ENCODE measurements at regions not wholly inside any gene's neighbourhood (a gene's known extent, or its start where the extent isn't known, plus 50 kb on each side); places are given as distances from the start of the nearest gene placed in this dataset.

DNA sequence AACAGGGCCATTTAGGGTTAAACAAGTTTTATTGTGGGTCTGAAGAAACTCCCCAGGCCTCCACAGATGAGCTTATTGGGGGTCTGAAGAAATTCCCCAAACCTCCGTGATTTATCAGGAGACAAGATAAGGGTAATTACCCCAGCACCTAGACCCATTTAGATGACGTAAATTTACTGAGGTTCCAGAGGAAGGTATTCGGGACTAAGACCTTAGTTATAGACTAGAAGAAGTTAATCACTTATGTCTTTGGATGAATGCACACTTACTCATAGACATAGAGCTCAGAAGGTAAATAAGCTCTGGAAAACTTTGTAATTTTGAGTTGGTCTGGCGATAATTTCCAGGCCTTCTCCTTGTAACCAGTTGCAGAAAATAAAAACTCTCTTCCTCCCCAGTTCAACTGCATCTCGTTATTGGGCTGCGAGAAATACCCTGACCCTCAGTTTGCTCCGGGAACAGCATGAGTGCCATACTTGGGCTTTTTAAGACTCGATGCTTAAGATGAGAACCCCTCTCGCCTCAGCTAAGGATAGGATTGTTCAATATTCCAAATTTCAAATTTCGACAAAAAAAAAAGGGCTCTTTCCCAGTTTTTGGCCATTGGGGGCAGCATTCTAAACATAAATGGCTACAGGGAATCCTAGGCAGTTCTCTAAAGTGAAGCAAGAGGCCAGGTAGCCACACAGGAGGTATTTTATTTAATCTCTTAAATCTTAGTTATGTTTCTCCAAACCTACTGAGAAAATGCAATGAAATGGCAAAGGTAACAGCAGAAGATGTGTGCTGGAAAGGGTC lies 74.7 kb upstream of the PFKP start:
- POLR2A ChIA-PET: no interaction called here
- Mint-ChIP-seq H3K27me3 (peaks cover 11% of the 10 kb centered on the region), H3K9me3 (peaks cover 5% of the 10 kb centered on the region), H3K36me3 (ENCODE audit: low read depth) (no peaks in the 10 kb centered on the region), H3K27ac (no peak overlapping the region), H3K4me3 (no peak overlapping the region), H3K4me1 (no peaks in the 10 kb centered on the region)
- DNase-seq: no peak
- CTCF ChIA-PET: no interaction called here

DNA sequence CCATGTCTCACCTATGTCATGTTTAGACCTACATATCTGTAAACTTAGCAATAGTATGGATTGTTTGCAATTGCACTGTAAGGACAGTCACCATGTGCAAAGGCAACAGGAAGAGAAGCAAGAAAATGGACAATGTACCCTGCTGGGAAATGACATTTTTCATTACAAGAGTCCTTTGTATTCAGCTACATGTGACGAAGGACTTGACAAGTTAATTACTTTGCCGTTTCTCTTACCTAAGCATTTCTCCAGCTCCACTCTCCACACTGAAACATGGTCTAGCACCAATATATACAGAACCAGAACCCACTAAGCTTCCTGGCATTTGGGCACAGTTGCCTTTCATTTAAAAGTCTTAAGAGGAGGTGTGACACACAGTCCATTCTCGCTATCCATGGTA lies 76.6 kb upstream of the PFKP start:
- Mint-ChIP-seq H3K27me3 (peaks cover 20% of the 10 kb centered on the region), H3K27ac (no peak overlapping the region), H3K4me3 (no peak overlapping the region), H3K36me3 (ENCODE audit: low read depth) (no peaks in the 10 kb centered on the region), H3K4me1 (peaks cover 4% of the 10 kb centered on the region), H3K9me3 (peaks cover 5% of the 10 kb centered on the region)
- ChIA-PET CTCF (interaction anchor here (1.1 kb wide), 1 partner anchor 10 kb away, joined by 3 read pairs; no protein-coding TSS in a partner anchor), POLR2A (no interaction called here)
- DNase-seq: no peak

DNA sequence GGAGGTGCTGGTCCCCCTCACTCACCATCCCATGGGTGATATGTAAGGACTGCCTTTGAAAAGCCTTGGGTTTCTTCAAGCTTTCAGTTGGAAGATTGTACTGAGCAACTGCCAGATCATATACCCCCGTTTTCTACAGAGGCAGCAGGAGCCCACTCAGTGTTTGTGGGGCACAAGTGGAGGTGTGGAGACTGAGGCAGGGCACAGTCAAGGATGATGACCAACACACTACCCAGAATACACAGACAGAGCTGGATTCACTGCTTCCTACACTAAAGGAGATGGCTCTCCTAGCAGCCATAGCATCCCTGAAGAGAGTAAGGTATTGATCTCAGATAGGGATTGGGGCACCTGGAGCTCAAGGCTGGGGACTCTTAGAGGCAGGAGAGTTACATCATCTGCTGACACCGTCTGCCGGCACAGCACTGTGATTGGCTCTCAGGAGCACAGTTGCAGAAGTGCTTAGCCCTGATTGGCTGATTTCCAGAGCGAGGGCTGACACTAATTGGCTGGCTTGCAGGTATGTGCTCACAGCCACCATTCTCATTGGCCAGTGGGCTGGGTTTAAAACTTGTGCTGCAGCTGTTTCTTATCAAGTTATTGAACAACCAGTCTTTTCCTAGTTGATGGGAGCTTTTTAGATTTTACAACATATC lies 77.9 kb upstream of the PFKP start:
- peaks cover 20% of the 10 kb centered on the region for H3K27me3 Mint-ChIP-seq
- H3K27ac Mint-ChIP-seq: no peak overlapping the region
- ChIA-PET POLR2A (no interaction called here), CTCF (interaction anchor here (1.1 kb wide), 1 partner anchor 11 kb away, joined by 3 read pairs; no protein-coding TSS in a partner anchor)
- DNase-seq: no peak
- H3K9me3 Mint-ChIP-seq: peaks cover 5% of the 10 kb centered on the region
- peaks cover 4% of the 10 kb centered on the region for H3K4me1 Mint-ChIP-seq
- H3K4me3 Mint-ChIP-seq: no peak overlapping the region
- H3K36me3 Mint-ChIP-seq (ENCODE audit: low read depth): no peaks in the 10 kb centered on the region

DNA sequence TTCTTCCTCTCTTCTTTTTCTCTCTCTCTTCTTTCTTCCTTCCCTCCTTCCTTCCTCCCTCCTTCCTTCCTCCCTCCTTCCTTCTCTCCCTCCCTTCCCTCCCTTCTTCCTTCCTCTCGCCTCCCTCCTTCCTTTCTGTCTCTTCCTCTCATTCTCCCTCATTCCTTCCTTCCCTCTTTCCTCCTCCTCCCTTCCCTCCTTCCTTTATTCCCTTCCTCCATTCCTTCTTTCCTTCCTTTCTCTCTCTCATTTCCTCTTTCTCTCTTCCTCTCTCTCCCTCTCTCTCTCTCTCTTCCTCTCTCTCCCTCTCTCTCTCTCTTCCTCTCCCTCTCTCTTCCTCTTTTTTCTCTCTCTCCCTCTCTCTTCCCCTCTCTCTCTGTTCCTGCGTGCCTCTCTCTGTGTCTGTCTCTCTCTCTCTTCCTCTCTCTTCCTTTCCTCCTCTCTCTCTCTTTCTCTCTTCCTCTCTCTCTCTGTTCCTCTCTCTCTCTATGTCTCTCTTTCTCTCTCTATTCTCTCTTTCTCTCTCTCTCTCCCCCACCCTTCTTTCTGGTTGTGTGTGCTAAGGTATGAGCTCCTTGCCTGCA lies 80.1 kb upstream of the PFKP start:
- CTCF ChIA-PET: no interaction called here
- H3K4me3 Mint-ChIP-seq: no peak overlapping the region
- peaks cover 20% of the 10 kb centered on the region for H3K27me3 Mint-ChIP-seq

DNA sequence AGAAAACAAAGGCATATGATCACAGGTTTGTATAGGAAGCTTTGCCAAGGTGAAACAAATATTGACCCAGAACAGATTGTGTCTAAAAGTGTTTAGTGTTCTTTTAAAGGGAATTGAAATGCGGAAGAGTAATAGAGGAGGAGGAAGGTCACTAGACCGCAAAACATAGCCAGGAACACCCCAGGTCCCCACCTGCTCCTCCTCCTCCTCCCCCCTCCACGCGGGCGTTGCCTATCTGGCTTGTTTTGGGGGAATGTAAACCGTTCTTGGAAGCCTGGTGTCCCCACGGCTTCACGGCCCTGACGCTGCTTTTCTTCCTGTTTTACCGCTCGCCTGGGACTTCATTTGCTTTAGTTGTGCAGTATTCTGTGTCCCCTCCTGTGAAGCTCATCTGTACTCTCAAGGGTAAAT lies 81.0 kb upstream of the PFKP start:
- peaks cover 5% of the 10 kb centered on the region for H3K9me3 Mint-ChIP-seq
- CTCF ChIA-PET: no interaction called here
- no peak overlapping the region for H3K4me3 Mint-ChIP-seq
- peaks cover 20% of the 10 kb centered on the region for H3K27me3 Mint-ChIP-seq
- H3K4me1 Mint-ChIP-seq: peaks cover 4% of the 10 kb centered on the region
- no peak for DNase-seq
- POLR2A ChIA-PET: no interaction called here
- H3K36me3 Mint-ChIP-seq (ENCODE audit: low read depth): no peaks in the 10 kb centered on the region
- H3K27ac Mint-ChIP-seq: no peak overlapping the region

More for the DNA sequence above, 80.1 kb upstream of the PFKP start:
- no peak for DNase-seq
- H3K4me1 Mint-ChIP-seq: peaks cover 4% of the 10 kb centered on the region
- H3K9me3 Mint-ChIP-seq: peaks cover 5% of the 10 kb centered on the region
- H3K36me3 Mint-ChIP-seq (ENCODE audit: low read depth): no peaks in the 10 kb centered on the region
- POLR2A ChIA-PET: no interaction called here
- H3K27ac Mint-ChIP-seq: no peak overlapping the region

DNA sequence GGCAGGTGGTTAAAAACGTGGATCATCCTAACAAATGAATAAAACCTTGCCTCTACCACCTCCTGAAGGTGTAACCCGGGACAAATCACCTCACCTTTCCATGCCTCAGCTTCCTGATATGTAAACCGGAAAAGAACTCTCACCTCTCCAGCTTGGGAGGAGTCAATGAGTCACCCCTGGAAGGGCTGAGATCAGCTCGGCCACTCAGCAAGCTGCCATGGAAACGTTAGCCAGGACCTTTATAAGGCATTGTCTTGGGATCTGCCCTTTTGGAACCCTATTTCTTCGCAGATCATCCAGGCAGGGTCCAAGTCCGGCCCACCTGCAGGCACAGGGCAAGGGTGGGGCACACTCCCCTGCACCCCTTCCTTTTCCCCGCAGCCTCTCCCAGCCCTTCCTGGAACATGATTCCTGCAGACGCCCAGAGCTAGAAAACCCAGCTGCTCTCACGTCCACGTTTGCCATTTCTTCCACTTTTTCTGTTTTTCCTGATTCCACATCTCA lies 81.6 kb upstream of the PFKP start:
- Mint-ChIP-seq H3K9me3 (peaks cover 5% of the 10 kb centered on the region), H3K4me1 (peaks cover 4% of the 10 kb centered on the region), H3K27me3 (peaks cover 20% of the 10 kb centered on the region), H3K4me3 (no peak overlapping the region), H3K36me3 (ENCODE audit: low read depth) (no peaks in the 10 kb centered on the region), H3K27ac (no peak overlapping the region)
- CTCF ChIA-PET: no interaction called here
- POLR2A ChIA-PET: no interaction called here
- no peak for DNase-seq

DNA sequence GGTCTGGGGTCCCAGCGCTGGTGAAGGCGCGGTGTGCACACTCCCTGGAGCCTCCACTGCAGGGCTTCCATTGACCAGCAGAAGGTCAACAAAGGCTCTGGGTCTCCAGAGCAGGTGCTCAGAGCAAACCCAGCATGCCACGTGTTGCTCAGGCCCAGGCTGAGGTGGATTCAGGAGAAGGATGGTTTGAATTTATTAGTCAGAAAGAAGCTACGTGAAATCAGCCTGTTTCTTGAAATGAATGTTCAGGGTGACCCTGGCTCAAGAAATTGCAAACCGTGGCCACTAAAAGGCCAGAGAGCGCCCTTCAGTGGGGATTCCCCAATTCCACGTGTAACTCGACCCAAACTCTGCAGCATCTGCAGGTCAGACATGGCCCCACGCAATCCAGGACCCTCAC lies 82.7 kb upstream of the PFKP start:
- no peak for DNase-seq
- Mint-ChIP-seq H3K9me3 (peaks cover 5% of the 10 kb centered on the region), H3K4me3 (no peak overlapping the region), H3K27me3 (peaks cover 18% of the 10 kb centered on the region), H3K4me1 (peaks cover 4% of the 10 kb centered on the region), H3K36me3 (ENCODE audit: low read depth) (no peaks in the 10 kb centered on the region), H3K27ac (no peak overlapping the region)
- CTCF ChIA-PET: no interaction called here
- POLR2A ChIA-PET: no interaction called here

DNA sequence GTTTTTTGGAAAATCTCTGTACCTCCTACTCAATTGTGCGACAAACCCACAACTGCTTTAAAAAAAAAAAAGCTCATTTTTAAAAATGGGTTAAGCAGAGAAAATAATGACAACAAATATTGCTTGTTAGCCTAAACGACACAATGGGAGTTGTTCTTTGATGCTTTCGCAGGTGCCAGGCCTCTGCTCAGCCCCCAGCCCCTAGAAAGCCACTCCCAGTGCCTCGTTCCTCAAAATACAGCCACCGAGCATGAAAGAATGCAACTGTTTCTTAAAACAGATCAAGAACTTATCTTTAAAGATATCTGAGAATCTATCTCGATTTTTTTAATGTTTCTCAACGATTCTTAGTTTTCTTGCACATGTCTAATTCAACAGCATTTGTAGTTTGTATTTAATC lies 85.2 kb upstream of the PFKP start:
- DNase-seq: no peak
- no peaks in the 10 kb centered on the region for H3K36me3 Mint-ChIP-seq (ENCODE audit: low read depth)
- ChIA-PET POLR2A (interaction anchor here (0.6 kb wide), 1 partner anchor 86 kb away, joined by 5 read pairs; no protein-coding TSS in a partner anchor), CTCF (interaction anchor here (0.5 to 0.7 kb wide), 3 partner anchors 29 to 1474 kb away, joined by 3 read pairs; no protein-coding TSS in a partner anchor)
- peaks cover 4% of the 10 kb centered on the region for H3K4me1 Mint-ChIP-seq
- H3K27ac Mint-ChIP-seq: no peak overlapping the region
- H3K9me3 Mint-ChIP-seq: no peaks in the 10 kb centered on the region
- H3K27me3 Mint-ChIP-seq: peaks cover 5% of the 10 kb centered on the region
- H3K4me3 Mint-ChIP-seq: no peak overlapping the region

DNA sequence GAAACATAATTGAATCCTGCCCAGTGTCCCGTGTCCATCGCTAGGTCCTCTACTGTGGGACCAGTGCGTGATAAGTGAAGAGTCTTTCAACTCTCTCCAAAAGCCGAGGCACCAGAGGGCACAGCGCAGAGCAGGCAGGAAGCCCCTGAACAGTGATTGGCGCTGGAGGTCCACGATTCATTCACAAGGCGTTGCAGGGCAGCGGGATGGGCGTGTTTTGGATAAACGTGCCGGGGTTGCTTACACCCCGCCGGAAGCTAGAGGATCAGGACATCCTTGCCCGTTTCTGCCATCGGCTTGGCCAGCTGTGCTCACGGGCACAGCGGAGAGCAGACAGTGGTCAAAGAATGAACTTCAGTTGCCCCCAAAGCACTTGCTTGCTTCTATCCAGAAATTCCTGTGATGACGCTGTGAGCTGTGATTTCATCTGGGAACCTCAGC lies 86.0 kb upstream of the PFKP start:
- CTCF ChIA-PET: interaction anchor here (0.6 to 0.7 kb wide), 3 partner anchors 28 to 1473 kb away, joined by 3 to 7 read pairs (median 3); no protein-coding TSS in a partner anchor
- H3K36me3 Mint-ChIP-seq (ENCODE audit: low read depth): no peaks in the 10 kb centered on the region
- H3K9me3 Mint-ChIP-seq: no peaks in the 10 kb centered on the region
- no peak overlapping the region for H3K4me3 Mint-ChIP-seq
- no peak overlapping the region for H3K27ac Mint-ChIP-seq
- H3K27me3 Mint-ChIP-seq: peaks cover 5% of the 10 kb centered on the region
- peaks cover 4% of the 10 kb centered on the region for H3K4me1 Mint-ChIP-seq
- no peak for DNase-seq
- POLR2A ChIA-PET: no interaction called here

DNA sequence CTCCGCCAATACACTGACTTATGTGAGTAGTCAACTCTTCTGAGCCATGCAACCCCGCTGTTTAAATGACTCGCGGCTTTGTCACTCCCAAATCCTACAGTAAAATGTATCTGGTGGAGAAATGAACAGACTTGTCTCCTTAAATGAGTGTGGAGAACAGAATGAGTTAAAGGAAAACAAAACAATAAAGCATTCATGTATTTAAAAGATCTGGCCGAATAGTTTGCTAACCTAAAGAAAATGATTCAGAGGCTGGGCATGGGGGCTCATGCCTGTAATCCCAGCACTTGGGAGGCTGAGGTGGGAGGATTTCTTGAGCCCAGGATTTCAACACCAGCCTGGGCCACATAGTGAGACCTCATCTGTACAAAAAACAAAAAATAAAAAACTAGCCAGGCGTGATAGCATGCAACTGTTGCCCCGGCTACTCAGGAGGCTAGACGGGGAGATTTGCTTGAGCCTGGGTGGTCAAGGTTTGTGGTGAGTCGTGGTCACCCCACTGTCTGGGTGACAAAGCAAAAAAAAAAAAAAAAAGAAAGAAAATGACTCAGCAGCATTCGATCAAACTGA lies 86.5 kb upstream of the PFKP start:
- Mint-ChIP-seq H3K4me1 (no peaks in the 10 kb centered on the region), H3K9me3 (no peaks in the 10 kb centered on the region), H3K27me3 (no peaks in the 10 kb centered on the region), H3K36me3 (ENCODE audit: low read depth) (no peaks in the 10 kb centered on the region), H3K4me3 (no peak overlapping the region), H3K27ac (no peak overlapping the region)
- no peak for DNase-seq
- POLR2A ChIA-PET: no interaction called here
- CTCF ChIA-PET: interaction anchor here (0.6 kb wide), 1 partner anchor 109 kb away, joined by 7 read pairs; no protein-coding TSS in a partner anchor

DNA sequence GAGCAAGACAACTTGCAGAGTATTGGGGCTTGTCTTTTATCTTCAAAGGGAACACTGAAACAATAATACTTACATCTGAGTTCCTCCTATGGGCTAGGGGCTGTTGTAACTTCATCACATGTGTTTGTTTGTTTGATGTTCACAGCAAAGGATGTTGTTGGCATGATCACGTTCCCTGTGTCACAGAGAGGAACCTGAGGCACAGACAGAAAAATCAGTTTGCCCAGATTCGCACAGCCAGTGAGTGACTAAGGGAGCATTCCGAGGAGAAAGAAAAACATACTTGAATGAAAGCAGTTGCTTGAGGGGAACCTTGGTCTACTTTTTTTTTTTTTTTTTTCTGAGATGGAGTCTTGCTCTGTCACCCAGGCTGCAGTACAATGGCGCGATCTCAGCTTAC lies 87.2 kb upstream of the PFKP start:
- no peak for DNase-seq
- Mint-ChIP-seq H3K36me3 (ENCODE audit: low read depth) (no peaks in the 10 kb centered on the region), H3K27ac (no peak overlapping the region), H3K4me3 (no peak overlapping the region), H3K27me3 (no peaks in the 10 kb centered on the region), H3K4me1 (no peaks in the 10 kb centered on the region), H3K9me3 (no peaks in the 10 kb centered on the region)
- ChIA-PET POLR2A (no interaction called here), CTCF (no interaction called here)

DNA sequence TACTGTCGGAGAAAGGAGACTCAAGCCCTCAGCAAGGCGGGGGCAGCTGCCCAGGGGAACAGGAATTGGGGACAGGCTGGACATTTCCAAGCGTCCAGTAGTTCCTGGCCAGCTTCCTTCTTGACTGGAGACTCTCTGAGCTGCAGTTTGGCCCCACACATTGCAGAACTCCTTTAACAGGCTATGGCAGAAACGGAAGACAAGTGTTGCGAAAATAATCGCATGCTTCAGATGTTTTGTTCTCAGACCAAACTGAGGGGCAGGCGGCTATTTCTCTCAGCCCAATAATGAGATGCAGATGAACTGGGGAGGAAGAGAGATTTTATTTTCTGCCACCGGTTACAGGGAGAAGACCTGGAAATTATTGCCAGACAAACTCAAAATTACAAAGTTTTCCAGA lies 88.0 kb upstream of the PFKP start:
- CTCF ChIA-PET: no interaction called here

More for the DNA sequence above, 88.0 kb upstream of the PFKP start:
- Mint-ChIP-seq H3K27ac (no peak overlapping the region), H3K4me1 (no peaks in the 10 kb centered on the region), H3K4me3 (no peak overlapping the region), H3K36me3 (ENCODE audit: low read depth) (no peaks in the 10 kb centered on the region), H3K27me3 (no peaks in the 10 kb centered on the region), H3K9me3 (no peaks in the 10 kb centered on the region)
- no peak for DNase-seq
- POLR2A ChIA-PET: no interaction called here

Measured in activated CD4-positive, alpha-beta T cell treated with anti-CD3 and anti-CD28 coated beads, Interleukin-2, amount 10 ng/mL, durations not matched to agents 7 days and 5 days (primary cell).